COLO668 (cell line): ENCODE measurements at regions not wholly inside any gene's neighbourhood (a gene's known extent, or its start where the extent isn't known, plus 50 kb on each side); places are given as distances from the start of the nearest gene placed in this dataset.

Source experiments
- DNase-seq: peaks from one replicate; lab custom pipeline; 2025; ENCODE audit not compliant: unreplicated experiment; lab: John Stamatoyannopoulos, UW

DNA sequence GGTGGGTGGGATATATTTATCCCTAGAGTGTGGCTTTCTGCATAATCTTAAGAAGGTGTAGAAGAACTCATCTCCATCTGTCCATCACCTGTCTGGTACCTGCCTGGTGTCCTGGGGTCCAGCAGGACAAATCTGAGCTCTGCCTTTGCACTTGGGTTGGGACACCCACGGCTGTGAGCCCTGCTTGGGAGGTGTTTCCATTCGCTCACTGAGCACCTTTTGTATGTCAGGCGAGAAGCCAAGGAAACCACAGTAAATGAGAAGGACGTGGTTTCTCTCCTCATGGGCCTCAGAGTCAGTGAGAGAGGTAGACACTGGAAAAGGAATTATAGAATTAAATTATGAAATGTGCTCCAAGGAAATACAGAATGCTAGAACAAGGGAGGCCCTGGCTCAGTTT, 555.9 kb downstream of the MIAT start:
- DNase-seq, result no peak

- no peak for DNase-seq
These were observed 556.6 kb downstream of the MIAT start for GRCh38 chr22:27213766-27214581.

GRCh38 chr22:27214691-27215090, 557.3 kb downstream of the MIAT start:
- no peak for DNase-seq

DNA sequence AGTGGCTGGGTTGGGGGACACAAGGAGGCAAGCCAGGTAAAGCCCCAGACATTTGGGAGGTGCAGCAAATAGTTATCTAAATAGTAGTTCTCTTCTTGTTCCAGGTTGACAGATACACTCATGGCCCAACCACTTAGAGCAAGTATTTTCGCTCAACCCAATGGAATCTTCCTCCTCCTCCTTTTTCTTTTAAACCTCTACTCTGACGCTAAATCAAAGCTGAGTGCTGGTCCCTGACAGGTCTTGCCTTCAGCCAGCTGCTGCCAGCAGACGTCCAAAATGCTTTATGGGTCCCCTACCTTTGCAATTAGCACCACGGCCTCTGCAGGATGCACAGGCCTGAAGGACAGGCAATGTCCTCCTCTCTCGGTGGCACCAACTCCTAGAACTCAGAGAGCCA, 558.5 kb downstream of the MIAT start:
- DNase-seq, result no peak

DNA sequence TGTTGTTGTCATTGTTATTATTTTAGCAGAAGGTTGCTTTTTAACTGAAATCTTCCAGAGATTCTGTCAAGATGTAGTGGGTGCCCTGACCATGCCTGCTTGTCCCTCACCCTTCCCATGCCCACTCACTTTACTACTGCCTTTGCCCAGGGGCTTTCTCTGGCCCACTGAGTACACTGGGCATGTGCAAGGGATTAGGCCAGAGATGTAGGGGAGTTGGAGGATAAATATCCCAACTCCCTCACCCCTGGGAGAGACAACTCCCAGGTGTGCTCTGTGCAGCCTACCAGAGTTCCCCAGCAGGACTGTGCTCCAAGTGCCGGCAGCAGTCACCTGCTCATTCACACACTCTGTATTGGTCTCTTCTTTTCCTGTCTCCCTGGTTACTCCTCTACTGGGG, 559.1 kb downstream of the MIAT start:
- DNase-seq, result no peak

GRCh38 chr22:27217154-27217553, 559.8 kb downstream of the MIAT start:
- DNase-seq, result no peak

DNA sequence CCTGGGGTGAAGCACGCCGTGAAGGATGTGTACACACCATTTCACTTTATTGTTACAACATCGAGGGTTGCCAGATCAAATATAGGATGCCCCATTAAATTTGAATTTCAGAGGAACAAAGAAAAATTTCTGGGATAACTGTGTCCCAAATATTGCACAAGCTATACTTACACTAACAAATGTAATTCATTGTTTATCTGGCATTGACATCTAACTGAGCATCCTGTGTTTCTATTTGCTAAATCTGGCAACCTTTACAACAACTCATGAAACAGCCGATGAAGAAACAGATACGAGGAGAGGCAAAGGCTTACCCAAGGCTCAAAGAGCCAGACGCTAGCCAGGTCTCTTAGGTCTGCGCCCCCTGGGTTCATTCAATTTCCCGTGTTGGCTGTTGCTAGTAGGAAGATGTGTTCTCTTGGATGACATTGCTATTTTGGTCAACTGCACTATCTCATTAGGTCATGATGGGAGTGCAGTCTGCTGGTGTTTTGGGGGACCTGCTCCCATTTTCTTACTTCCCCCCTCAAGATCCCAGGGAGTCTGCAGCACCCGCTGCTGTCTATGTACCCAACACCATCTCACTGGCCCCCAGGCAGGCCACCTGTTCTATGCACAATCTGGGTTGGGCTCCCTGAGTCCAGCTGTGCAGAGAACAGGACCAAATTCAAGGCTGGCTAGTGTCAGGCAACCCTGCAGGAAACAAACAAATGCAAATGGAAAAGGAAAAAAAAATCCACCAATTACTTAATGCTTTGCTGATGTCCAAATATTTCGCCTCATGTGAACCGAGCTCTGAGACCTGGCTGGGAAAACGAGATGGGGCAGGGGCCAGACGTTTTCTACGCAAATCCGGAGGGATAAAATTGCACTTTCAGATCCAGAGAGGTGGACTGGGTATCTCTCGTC, 560.9 kb downstream of the MIAT start:
- DNase-seq, result no peak

GRCh38 chr22:27219036-27219435, 561.6 kb downstream of the MIAT start:
- DNase-seq, result no peak

DNA sequence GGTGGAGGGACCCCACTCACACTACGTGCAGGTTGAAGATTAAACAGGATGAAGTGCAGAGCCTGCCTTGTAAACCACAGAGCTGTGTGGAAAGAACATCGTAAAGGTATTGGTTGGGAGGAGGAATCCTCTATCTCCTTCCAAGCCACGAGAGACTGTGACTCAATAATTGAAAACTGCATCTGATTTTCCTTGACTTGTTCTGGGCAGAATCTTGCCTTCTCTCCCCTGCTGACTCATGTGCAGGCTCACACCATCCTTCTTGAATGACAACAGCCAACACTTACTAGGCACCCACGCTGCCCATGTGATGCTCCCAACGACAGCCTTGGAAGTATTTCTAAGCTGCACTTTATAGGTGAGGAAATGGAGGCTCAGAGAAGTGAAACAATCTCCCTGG, 563.0 kb downstream of the MIAT start:
- DNase-seq, result no peak

DNA sequence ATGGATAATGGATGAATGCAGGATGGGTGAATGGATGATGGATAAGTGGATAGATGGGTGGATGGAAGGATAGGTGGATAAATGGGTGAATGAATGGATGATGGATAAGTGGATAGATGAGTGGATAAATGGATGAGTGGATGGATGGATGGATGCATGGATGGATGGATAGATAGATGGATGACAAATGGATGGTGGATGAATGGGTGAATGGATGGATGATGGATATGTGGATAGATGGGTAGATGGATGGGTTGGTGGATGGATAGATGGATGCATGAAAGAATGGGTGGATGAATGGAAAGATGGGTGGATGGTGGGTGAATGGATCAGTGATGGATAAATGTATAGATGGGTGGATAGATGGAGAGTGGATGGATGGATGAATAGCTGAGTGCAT, 564.8 kb downstream of the MIAT start:
- no peak for DNase-seq

GRCh38 chr22:27223317-27224177, 566.2 kb downstream of the MIAT start:
- no peak for DNase-seq

DNA sequence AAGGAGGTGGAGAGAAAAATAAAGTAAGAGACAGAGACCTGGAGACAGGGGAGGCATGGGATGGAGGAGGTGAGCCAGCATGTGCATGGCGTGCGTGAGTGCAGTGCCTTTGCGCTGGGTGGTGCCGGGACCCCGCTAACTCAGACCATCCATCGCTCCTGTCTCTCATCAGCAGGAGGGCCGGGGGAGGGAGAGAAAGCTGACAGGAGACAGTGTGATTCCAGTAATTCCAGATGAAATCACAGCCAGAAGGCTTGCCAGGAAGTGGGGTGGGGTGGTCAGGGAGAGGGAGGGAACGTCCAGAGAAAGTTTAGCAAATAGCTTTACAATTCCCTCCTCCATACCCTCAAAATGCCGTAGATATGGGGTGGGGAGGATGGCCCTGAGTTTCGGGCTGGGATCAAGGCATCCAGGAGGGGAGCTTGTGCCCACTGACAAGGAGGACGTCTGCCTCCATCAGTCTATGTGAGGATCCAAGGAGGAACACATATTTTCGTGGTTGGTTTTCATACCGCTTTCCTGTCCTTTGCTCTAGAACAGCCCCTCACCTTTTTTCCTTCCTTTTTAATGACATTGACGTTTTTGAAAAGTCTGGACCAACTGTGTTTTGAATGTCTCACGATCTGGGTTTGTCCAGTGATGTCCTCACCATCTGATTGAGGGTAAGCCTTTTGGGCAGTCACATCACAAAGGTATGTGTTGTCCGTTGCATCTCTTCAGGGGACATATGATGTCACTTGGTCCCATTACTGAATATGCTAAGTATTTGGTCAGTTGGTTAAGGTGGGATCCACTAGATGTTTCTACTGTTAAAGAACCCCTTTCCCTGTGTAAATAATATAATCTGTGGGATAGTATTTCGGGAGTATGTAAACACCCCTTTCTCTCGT, 567.3 kb downstream of the MIAT start:
- no peak for DNase-seq

- DNase-seq, result no peak
These were observed 569.3 kb downstream of the MIAT start for GRCh38 chr22:27226666-27227065.

- DNase-seq, result no peak
These were observed 571.4 kb downstream of the MIAT start for GRCh38 chr22:27228771-27229170.

DNA sequence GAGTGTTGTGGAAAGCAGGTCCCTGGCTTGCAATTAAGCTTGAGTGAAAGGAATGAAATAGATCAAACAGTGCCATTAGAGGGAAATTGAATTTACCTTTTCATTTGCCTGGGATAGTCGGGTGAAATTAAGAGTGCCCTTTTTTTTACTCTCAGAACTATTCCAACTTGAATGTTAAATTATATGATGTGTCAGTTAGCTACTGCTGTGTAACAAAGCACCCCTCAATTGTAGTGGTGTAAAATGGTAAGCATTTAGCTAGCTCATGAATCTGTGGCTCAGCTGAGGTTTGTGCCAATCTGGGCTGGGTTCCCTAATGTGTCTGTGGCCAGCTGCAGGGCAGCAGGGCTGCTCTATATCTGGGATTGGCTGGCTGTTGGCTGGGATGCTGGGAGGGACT, 571.4 kb downstream of the MN1 start:
- no peak for DNase-seq

GRCh38 chr22:27231266-27231665, 570.3 kb downstream of the MN1 start:
- no peak for DNase-seq

- DNase-seq, result no peak
These were observed 569.5 kb downstream of the MN1 start for GRCh38 chr22:27232077-27232476.

DNA sequence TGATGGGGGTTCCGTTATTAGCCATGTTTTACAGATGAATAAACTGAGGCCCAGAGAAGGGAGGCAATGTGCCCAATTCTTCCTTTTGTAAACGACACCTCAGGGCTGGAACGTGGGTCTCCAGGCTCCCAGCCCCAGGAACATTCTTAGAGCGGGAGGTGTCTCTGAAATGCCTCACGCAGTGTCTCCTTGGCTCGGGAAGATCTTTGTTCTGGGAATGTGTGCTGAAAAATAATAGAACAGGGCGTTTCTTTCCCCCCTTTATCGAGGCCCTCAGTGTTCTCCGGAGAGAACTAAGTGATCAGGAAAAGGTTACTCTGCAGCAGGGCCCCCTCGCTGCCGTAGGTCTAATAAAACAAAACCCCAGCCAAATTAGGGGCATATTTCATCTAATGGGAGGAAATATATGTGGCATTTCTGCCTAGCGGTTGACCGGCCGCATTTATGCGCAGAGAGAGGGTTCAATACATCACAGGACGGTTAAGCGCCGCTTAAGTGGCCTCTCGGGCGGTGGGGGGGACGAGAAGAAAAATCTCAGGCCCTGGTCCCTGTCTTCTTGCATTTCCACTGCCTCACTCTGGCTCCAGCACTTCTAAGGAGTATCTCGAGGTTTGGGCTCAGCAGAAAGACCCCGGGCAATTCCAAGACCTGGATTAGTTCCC, 564.3 kb downstream of the MN1 start:
- DNase-seq, result no peak

DNA sequence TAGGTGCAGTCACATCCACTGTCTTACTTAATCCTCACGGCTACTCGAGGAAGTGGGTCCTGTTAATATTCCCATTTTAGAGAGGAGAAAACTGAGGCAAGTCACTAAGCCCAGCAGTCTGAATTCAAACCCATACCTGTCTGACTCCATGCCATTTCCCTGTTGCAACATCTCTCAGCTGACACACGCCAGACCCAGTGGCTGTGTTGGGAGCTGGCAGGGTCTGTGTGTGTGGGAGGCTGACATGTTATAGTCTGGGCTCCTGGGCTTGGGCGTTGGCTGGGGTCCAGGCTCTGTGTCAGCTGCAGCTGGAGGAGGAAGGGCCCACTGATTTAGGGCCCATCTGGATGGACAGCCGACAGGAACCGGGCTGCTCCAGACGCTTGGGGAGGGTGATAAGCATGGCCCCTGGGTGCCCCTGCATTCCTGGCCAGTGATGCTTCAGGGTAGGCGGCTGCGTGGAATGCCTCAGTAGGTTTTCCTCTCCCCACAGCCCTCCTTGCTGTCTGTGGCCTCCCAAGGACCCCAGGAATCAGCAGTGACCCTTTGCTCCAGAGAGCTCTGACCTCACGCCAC, 562.5 kb downstream of the MN1 start:
- no peak for DNase-seq
